Panc1 (cell line): ENCODE measurements at regions not wholly inside any gene's neighbourhood (a gene's known extent, or its start where the extent isn't known, plus 50 kb on each side); places are given as distances from the start of the nearest gene placed in this dataset.

Source experiments
- ATAC-seq: fragments of 200-7000 bp; cut with Tn5 transposase; 2 replicates; pipeline ENCODE4 v1.9.1; 2020; ENCODE audit warnings: mild to moderate bottlenecking, moderate library complexity
- BruUV-seq: library from RNA; stranded (reverse); fragments of 400-500 nt; replicated peaks from 2 replicates; lab custom pipeline; 2021; lab: Mats Ljungman, UMichigan
- CTCF ChIA-PET: fragments of 300-600 bp; sonication (Branson Sonifier 250); formaldehyde crosslinking; loops from one replicate; lab custom pipeline; 2022; ENCODE audit warnings: antibody characterized with exemption; lab: Charles Lee
- POLR2A ChIA-PET: fragments of 300-600 bp; sonication (Branson Sonifier 250); formaldehyde crosslinking; loops from one replicate; lab custom pipeline; 2022; ENCODE audit warnings: antibody characterized with exemption; lab: Charles Lee
- DNase-seq: peaks from one replicate; pipeline ENCODE4 v3.0.0-alpha.2; 2010; ENCODE audit warnings: low read depth, low spot score
- H3K27ac ChIP-seq: 2 replicates; pipeline ENCODE4 v1.5.1; 2011; ENCODE audit warnings: mild to moderate bottlenecking, low read length, inconsistent platforms
- H3K27me3 ChIP-seq: fragments of 200-500 bp; sonication (Bioruptor generic); 2 replicates; pipeline ENCODE4 v1.6.0; 2014; ENCODE audit warnings: low read length, inconsistent platforms; ENCODE audit not compliant: control insufficient read depth, insufficient read depth
- H3K36me3 ChIP-seq: fragments of 200-500 bp; sonication (Bioruptor generic); 2 replicates; pipeline ENCODE4 v1.5.1; 2014; ENCODE audit warnings: inconsistent platforms, mild to moderate bottlenecking, low read length, moderate library complexity; ENCODE audit not compliant: control insufficient read depth, insufficient read depth
- H3K4me1 ChIP-seq: 2 replicates; pipeline ENCODE4 v1.5.1; 2011; ENCODE audit warnings: inconsistent platforms, mild to moderate bottlenecking, low read length, moderate library complexity; ENCODE audit not compliant: control insufficient read depth, insufficient read depth
- H3K4me3 ChIP-seq, 2 experiments: 2 replicates each; pipeline ENCODE4 v1.5.1; 2011 to 2012; ENCODE audit warnings: low read depth in 2 of 2, low read length in 2 of 2, mild to moderate bottlenecking in 2 of 2, inconsistent platforms in 1 of 2, moderate library complexity in 1 of 2
- H3K9me3 ChIP-seq: fragments of 200-500 bp; sonication (Bioruptor generic); 2 replicates; pipeline ENCODE4 v1.5.1; 2014; ENCODE audit warnings: low read depth, mild to moderate bottlenecking, inconsistent platforms, low read length, moderate library complexity; ENCODE audit not compliant: control insufficient read depth, insufficient read depth
- POLR2AphosphoS5 ChIP-seq: IDR thresholded peaks from 2 replicates; pipeline ENCODE4 v1.6.1; 2012; ENCODE audit warnings: mild to moderate bottlenecking, low read depth, low read length, moderate library complexity
- SIN3A ChIP-seq: IDR thresholded peaks from 2 replicates; pipeline ENCODE4 v1.6.1; 2012; ENCODE audit warnings: low read depth, mild to moderate bottlenecking, low read length, moderate library complexity, borderline replicate concordance; ENCODE audit not compliant: insufficient read depth
- TCF7L2 ChIP-seq: IDR thresholded peaks from 2 replicates; pipeline ENCODE4 v1.6.1; 2011; ENCODE audit warnings: mild to moderate bottlenecking, low read depth, low read length, inconsistent platforms
- in situ Hi-C: cut with HindIII; loops from 2 replicates; pipeline ENCODE4 v1.10.0; 2016; ENCODE audit warnings: low sequenced_read_pairs, low pct_unique_long_range_greater_than_20kb
- intact Hi-C: fragments of 100-400 bp; cut with micrococcal nuclease; formaldehyde crosslinking; loops from one replicate; pipeline ENCODE4 v1.10.0; 2022; ENCODE audit not compliant: unreplicated experiment
- TF ChIP-seq, protein P1 (sequence below): fragments of 450-650 bp; IDR thresholded peaks from 2 replicates; pipeline ENCODE4 v1.5.1; 2017; ENCODE audit warnings: mild to moderate bottlenecking
- TF ChIP-seq, protein P2 (sequence below), 2 experiments: IDR thresholded peaks; 2 replicates each; pipeline ENCODE4 v1.6.1; 2011 to 2012; ENCODE audit warnings: low read depth in 2 of 2, control low read depth in 1 of 2, low read length in 1 of 2, mild to moderate bottlenecking in 1 of 2, moderate library complexity in 1 of 2; ENCODE audit not compliant: insufficient read depth in 1 of 2

DNA sequence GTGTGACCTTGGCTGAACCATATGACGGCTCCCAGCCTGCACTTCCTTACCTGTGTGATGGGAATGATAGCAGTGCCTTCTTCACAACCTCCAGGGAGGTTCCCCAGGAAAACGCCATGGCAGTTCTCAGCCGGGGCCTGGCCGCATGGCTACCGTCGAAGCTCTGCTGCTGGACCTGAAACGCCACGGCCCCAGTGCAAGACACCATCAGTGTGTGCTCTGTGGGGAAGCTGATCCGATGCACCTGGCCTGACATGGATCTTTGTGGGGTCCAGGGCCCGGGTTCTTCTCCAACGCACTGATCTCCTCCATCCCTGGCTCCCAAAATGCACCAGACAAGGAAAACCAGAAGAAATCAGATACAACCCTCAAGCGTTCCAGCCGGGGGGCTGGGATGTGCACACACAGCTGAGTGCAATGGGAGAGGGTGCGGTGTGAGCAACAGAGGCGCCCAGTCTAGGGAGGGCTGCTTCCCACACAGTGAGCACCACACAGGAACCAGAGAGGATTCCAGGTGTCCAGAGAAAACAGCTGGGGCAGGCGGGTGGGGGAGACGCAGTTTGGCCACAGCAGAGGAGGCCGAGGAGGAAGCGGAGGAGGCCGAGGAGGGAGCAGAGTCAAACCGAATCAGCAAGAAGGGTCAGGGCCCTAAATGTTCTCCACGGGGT is 54.3 kb upstream of the ZNF469 start:
- Histone ChIP-seq H3K4me3 (no peak overlapping the region), H3K27ac (no peak overlapping the region), H3K36me3 (no peaks in the 10 kb centered on the region), H3K27me3 (no peaks in the 10 kb centered on the region), H3K4me1 (no peaks in the 10 kb centered on the region; the same call in 1 of the 2 replicates), H3K9me3 (no peaks in the 10 kb centered on the region)
- ChIA-PET POLR2A (no interaction called here), CTCF (no interaction called here)
- TF ChIP-seq SIN3A = no peak
- TF ChIP-seq, protein P1, sequence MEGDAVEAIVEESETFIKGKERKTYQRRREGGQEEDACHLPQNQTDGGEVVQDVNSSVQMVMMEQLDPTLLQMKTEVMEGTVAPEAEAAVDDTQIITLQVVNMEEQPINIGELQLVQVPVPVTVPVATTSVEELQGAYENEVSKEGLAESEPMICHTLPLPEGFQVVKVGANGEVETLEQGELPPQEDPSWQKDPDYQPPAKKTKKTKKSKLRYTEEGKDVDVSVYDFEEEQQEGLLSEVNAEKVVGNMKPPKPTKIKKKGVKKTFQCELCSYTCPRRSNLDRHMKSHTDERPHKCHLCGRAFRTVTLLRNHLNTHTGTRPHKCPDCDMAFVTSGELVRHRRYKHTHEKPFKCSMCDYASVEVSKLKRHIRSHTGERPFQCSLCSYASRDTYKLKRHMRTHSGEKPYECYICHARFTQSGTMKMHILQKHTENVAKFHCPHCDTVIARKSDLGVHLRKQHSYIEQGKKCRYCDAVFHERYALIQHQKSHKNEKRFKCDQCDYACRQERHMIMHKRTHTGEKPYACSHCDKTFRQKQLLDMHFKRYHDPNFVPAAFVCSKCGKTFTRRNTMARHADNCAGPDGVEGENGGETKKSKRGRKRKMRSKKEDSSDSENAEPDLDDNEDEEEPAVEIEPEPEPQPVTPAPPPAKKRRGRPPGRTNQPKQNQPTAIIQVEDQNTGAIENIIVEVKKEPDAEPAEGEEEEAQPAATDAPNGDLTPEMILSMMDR = no peak
- ATAC-seq = no peak
- DNase-seq = no peak
- intact Hi-C loops (no loop called here), in situ Hi-C loops (no loop called here)
- BruUV-seq = no TSS peak

DNA sequence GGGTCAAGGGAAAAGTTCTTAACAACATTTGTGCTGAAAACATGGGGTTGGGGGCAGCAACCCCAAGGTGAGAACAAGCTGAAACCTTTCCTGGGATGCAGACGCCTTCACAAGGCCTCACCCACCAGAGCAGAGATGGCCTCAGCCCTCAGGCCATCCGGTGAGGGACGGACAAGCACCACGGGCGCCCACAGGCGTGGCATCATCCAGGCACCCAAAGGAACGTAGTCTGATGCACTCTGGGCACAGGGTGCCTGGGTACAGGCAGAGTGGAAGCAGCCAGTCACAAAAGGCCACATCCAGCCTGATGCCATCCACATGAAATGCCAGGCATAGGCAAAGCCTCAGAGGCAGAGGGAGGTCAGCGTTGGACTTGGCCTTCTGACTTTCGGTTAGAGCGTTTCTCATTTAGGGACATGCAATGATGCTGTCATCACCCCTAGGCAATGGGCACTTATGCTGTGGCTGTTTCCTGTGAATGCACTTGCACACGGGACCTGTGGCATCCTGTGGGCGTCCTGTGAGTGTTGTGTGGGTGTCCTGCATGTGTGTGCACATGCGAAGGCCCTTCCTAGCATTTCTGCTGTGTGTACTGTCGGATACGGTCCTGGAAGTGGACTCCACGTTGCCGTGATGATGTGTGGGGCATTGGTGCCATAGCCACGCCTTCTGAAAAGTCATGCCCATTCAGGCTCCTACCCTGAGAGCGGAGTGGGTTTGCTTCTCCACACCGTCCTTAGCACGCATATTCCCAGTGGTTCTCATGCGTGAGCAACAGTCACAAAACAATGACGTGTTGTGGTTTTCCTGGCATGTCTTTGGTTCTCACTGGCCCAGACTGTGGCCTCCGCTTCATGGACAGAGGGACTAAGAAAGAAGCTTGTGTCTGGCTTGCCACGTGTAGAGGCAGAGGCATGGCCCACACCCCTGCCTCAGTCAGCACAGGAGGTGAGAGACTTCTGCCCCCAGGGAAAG is 52.7 kb upstream of the ZNF469 start:
- TF ChIP-seq SIN3A (no peak), TCF7L2 (no peak), POLR2AphosphoS5 (no peak)
- TF ChIP-seq, protein P2, sequence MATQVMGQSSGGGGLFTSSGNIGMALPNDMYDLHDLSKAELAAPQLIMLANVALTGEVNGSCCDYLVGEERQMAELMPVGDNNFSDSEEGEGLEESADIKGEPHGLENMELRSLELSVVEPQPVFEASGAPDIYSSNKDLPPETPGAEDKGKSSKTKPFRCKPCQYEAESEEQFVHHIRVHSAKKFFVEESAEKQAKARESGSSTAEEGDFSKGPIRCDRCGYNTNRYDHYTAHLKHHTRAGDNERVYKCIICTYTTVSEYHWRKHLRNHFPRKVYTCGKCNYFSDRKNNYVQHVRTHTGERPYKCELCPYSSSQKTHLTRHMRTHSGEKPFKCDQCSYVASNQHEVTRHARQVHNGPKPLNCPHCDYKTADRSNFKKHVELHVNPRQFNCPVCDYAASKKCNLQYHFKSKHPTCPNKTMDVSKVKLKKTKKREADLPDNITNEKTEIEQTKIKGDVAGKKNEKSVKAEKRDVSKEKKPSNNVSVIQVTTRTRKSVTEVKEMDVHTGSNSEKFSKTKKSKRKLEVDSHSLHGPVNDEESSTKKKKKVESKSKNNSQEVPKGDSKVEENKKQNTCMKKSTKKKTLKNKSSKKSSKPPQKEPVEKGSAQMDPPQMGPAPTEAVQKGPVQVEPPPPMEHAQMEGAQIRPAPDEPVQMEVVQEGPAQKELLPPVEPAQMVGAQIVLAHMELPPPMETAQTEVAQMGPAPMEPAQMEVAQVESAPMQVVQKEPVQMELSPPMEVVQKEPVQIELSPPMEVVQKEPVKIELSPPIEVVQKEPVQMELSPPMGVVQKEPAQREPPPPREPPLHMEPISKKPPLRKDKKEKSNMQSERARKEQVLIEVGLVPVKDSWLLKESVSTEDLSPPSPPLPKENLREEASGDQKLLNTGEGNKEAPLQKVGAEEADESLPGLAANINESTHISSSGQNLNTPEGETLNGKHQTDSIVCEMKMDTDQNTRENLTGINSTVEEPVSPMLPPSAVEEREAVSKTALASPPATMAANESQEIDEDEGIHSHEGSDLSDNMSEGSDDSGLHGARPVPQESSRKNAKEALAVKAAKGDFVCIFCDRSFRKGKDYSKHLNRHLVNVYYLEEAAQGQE (IDR thresholded peaks at IDR 0.05; ENCODE audit: insufficient read depth in 1 of 2, low read depth in 2 of 2, low read length in 1 of 2) = no peak
- TF ChIP-seq, protein P1 = no peak
- no peaks in the 10 kb centered on the region; the same call in 1 of the 2 replicates for H3K4me1 ChIP-seq
- ATAC-seq (no peak), DNase-seq (no peak)
- no peaks in the 10 kb centered on the region for H3K9me3 ChIP-seq
- intact Hi-C loops (no loop called here), in situ Hi-C loops (no loop called here)
- no peak overlapping the region for H3K27ac ChIP-seq
- BruUV-seq = no TSS peak
- no peaks in the 10 kb centered on the region for H3K36me3 ChIP-seq
- ChIA-PET POLR2A (no interaction called here), CTCF (no interaction called here)
- H3K27me3 ChIP-seq = no peaks in the 10 kb centered on the region
- no peak overlapping the region for H3K4me3 ChIP-seq
